Uterus (tissue), 2 donors: ENCODE measurements at regions not wholly inside any gene's neighbourhood (a gene's known extent, or its start where the extent isn't known, plus 50 kb on each side); places are given as distances from the start of the nearest gene placed in this dataset.

Experiments used
- CTCF ChIP-seq, 4 experiments: fragments of 200-600 bp in 2 of 4; fragments of 450-650 bp in 2 of 4; sonication (generic) in 2 of 4; IDR thresholded peaks; one replicate each; pipeline ENCODE4 v1.5.1; 2016 to 2019; ENCODE audit warnings: antibody characterized with exemption in 4 of 4, mild to moderate bottlenecking in 2 of 4, moderate library complexity in 1 of 4
- POLR2A ChIP-seq, 2 donors: fragments of 450-650 bp; IDR thresholded peaks; one replicate each; pipeline ENCODE4 v1.6.1; 2016; ENCODE audit warnings: antibody characterized with exemption in 2 of 2, mild to moderate bottlenecking in 1 of 2, moderate library complexity in 1 of 2

- no peak for TF ChIP-seq CTCF (IDR thresholded peaks at IDR 0.05)
- TF ChIP-seq POLR2A (IDR thresholded peaks at IDR 0.05), result no peak
Observed at GRCh38 chr6:121770943-121771342, 335.5 kb downstream of the GJA1 start.
